Fibroblast of pulmonary artery (primary cell): ENCODE measurements at regions not wholly inside any gene's neighbourhood (a gene's known extent, or its start where the extent isn't known, plus 50 kb on each side); places are given as distances from the start of the nearest gene placed in this dataset.

ENCODE experiments used
- DNase-seq: peaks from one replicate; pipeline ENCODE4 v3.0.0-alpha.2; 2010; ENCODE audit warnings: low read depth
- H3K4me3 ChIP-seq: replicated peaks from 2 replicates; pipeline ENCODE4 v1.5.1; 2011; ENCODE audit warnings: low read depth, mild to moderate bottlenecking, control low read depth, low read length, moderate library complexity
- TF ChIP-seq, protein P1 (sequence below): IDR thresholded peaks from 2 replicates; pipeline ENCODE4 v1.5.1; 2011; ENCODE audit warnings: mild to moderate bottlenecking, control low read depth, low read length, inconsistent platforms; ENCODE audit errors: missing control alignments

DNA sequence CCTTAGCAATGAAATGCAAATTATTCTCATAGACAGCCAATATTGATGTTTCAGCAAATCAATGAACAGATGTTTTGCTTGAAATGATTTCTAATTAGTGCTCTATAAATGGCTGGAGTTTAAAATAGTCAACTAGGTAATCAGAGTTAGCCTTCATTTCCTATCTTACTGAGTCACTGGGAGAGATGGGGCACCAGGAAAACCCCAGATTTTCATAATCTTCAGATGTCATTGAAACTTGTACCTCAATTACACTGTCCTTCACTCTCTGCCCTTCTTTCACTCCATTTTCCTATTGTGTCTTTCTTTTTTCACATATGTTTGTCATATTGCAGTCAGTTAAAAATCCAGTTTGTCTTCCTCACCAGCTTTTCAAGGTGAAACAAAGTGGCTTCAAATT is 92.7 kb downstream of the C12orf75 start:
- H3K4me3 ChIP-seq = no peak overlapping the region
- TF ChIP-seq, protein P1, sequence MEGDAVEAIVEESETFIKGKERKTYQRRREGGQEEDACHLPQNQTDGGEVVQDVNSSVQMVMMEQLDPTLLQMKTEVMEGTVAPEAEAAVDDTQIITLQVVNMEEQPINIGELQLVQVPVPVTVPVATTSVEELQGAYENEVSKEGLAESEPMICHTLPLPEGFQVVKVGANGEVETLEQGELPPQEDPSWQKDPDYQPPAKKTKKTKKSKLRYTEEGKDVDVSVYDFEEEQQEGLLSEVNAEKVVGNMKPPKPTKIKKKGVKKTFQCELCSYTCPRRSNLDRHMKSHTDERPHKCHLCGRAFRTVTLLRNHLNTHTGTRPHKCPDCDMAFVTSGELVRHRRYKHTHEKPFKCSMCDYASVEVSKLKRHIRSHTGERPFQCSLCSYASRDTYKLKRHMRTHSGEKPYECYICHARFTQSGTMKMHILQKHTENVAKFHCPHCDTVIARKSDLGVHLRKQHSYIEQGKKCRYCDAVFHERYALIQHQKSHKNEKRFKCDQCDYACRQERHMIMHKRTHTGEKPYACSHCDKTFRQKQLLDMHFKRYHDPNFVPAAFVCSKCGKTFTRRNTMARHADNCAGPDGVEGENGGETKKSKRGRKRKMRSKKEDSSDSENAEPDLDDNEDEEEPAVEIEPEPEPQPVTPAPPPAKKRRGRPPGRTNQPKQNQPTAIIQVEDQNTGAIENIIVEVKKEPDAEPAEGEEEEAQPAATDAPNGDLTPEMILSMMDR = no peak
- DNase-seq = no peak

DNA sequence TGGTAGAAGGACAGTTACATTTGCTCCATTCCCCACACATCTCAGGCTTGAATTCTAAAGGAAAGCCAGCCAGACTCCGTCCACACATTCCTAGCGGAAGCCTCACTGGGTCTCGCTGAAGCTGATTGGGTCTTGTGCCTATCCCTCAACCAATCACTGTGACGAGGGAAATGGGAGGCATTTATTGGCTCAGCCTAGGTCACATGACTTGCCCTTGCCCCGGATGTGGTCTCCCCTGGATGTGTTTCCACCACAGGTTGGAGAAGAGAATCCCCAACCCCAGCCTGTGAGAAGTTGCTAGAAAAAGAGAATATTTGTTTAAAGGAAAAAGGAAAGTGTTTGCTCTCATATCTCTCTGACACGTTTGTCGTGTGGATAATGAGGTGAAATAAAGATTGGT is 93.4 kb downstream of the C12orf75 start:
- DNase-seq = no peak
- H3K4me3 ChIP-seq = no peak overlapping the region
- TF ChIP-seq, protein P1 = no peak

DNA sequence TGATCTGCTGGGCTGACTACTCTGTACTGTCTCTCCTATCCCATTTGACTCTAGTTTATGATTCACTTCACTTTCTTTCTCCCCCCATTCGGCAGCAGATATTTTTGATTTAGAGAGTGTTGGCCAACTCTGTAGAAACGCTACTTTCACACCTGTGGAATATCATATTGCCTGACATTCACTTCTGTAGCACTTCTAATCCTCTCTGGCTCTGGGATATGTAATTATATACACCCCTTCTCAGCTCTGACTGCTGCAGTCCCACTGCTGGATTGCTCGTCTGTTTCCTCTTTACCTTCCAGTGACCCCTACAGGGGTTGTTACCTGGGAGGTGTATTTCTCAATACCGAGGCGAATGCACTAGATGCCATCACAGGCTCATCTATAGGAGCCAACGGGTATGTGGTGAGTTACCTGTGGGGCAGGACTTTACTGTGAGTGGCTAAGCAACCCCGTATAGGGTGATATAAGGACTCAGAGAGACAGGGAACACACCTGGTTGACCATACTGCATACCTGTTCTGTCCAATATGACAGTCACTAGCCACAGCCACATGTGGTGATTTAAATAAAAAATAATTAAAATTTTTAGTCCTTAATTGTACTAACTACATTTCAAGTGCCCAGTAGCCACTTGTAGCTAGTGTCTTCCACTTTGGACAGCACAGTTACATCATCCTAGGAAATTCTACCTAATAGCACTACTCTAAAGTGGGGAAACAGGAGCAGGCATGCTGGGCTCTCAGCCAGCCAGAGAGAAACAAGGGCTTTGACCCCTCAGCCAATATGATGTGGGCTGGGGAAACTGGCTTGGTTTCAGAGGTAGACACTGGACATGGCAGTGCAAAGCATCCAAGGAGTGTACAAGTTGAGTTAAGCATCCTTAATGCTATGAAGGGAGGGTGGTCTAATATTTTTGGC is 95.0 kb downstream of the C12orf75 start:
- TF ChIP-seq, protein P1 = no peak
- no peak for DNase-seq
- H3K4me3 ChIP-seq = no peak overlapping the region

DNA sequence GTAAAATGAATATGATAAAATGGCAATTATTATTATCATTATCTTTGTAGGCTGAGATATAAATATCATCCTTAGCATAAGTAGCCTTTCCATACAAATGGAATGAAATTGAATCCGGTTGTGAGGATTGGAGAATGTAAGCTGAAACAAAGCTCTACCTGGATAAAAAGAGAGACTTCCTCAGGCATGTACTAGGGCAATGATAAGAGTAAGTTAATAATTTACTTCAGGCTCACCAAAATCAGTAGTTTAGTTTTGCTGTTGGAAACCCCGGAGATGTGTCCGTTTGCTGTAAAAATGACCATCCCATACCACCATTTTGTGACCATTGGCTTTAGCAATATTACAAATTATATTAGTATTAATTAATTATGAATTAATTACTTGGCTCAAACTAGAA is 96.3 kb downstream of the C12orf75 start:
- no peak overlapping the region for H3K4me3 ChIP-seq
- TF ChIP-seq, protein P1 = no peak
- DNase-seq = no peak

DNA sequence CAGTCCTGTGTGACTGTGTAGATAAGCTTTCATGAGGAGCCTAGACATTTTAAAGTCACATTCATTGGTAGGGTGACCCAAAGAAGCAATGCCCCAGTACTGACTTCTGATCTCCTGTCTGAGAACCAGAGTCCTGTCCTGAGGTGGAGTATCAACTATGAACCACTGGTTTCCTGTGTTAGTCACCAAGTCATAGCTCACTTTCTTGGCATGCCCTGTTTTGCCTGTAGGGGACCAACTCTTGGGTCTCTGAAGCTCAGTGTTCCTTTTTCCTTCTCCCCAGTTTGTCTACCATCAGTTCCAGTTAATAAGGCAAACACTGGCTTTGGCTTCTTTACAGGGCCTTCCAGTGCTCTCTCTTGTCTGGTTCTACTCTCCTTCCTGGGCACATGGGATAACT is 97.4 kb downstream of the C12orf75 start:
- H3K4me3 ChIP-seq = no peak overlapping the region
- TF ChIP-seq, protein P1 = peak; percentile 39
- DNase-seq = peak; percentile 48

DNA sequence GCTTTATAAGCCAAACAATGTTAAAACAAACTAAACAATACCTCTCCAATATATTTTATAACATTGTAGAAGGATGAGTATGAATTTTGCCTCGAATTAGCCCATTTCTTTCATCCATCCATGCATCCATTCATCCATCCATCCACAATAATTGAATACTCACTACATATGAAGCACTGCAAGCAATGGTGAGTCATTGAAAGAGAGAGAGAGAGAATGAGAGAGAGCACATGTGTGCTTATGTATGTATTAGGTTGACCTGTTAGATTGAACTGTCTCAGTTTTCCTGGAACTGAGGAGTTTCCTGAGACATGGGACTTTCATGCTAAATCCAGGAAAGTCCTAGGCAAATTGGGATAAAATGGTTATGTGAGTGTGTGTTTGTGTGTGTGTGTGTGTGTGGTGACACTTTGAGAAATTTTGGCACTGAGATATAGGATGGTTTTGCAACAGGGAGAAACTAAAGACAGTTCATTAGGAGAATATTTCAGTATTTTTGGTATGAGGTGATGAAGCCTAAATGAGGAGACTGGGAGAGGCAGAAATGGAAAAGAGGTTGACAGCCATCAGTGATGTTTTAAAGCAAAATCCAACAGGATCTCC is 98.4 kb downstream of the C12orf75 start:
- DNase-seq = peak; percentile 39
- H3K4me3 ChIP-seq = no peak overlapping the region
- TF ChIP-seq, protein P1 = no peak
